DOHH2 (cell line): ENCODE measurements at regions not wholly inside any gene's neighbourhood (a gene's known extent, or its start where the extent isn't known, plus 50 kb on each side); places are given as distances from the start of the nearest gene placed in this dataset.

Experiments used
- EZH2phosphoT487 ChIP-seq: fragments of 200-600 bp; sonication (generic); IDR thresholded peaks from 2 replicates; pipeline ENCODE4 v1.6.1; 2017; ENCODE audit warnings: borderline replicate concordance, mild to moderate bottlenecking, antibody characterized with exemption, low read length, moderate library complexity, mixed read lengths
- TF ChIP-seq, protein P1 (sequence below): fragments of 200-600 bp; sonication (generic); IDR thresholded peaks from one replicate; pipeline ENCODE4 v1.5.1; 2014; ENCODE audit warnings: antibody characterized with exemption, mild to moderate bottlenecking, low read depth, low read length; ENCODE audit not compliant: poor library complexity, severe bottlenecking

DNA sequence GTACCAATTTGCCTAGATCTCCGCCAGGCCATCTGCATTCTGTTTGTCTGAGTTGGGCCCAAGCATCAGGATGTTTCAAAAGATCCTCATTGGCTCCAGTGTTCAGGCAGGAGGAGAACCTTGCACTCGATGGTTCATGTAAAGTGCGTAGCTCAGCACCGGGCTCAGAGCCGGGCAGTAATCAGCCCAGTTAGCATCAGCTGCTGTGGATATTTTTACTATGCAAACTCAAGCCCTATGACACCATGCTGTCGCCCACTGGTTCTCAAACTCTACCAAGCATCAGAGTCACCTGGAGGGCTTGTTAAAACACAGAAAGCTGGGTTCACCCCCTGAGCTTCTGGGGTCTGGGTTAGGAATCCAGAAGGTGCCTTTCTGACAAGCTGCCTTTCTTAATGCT, 310.8 kb downstream of the SHQ1 start:
- TF ChIP-seq, protein P1, sequence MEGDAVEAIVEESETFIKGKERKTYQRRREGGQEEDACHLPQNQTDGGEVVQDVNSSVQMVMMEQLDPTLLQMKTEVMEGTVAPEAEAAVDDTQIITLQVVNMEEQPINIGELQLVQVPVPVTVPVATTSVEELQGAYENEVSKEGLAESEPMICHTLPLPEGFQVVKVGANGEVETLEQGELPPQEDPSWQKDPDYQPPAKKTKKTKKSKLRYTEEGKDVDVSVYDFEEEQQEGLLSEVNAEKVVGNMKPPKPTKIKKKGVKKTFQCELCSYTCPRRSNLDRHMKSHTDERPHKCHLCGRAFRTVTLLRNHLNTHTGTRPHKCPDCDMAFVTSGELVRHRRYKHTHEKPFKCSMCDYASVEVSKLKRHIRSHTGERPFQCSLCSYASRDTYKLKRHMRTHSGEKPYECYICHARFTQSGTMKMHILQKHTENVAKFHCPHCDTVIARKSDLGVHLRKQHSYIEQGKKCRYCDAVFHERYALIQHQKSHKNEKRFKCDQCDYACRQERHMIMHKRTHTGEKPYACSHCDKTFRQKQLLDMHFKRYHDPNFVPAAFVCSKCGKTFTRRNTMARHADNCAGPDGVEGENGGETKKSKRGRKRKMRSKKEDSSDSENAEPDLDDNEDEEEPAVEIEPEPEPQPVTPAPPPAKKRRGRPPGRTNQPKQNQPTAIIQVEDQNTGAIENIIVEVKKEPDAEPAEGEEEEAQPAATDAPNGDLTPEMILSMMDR, result no peak
- no peak for TF ChIP-seq EZH2phosphoT487
